ENCODE measurements at regions not wholly inside any gene's neighbourhood (a gene's known extent, or its start where the extent isn't known, plus 50 kb on each side); places are given as distances from the start of the nearest gene placed in this dataset.
A peak's percentile ranks its signal among the peaks of the same experiment; 100 is the strongest.

DNA sequence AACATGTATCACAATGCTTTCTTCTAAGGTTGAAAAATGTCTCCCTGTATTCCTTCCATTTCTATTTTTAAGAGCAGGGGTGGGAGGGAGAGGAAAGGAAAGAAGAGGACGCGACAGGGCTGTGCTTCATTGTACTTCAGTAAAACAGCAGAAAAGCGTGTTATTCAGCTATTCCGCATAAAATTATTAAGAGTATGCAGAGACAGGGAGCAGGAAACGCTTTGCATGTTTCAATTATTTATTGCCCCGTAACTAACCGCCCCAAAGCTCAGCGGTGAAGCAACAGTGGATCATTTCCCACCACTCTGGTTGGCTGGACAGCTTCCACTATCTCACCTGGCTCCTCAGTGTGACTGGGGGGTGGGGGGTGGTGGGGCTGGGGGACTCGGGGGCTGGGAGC lies 188.9 kb downstream of the TTLL2 start:
- DNase-seq (ENCODE audit: low read depth in 2 of 2): no peak

DNA sequence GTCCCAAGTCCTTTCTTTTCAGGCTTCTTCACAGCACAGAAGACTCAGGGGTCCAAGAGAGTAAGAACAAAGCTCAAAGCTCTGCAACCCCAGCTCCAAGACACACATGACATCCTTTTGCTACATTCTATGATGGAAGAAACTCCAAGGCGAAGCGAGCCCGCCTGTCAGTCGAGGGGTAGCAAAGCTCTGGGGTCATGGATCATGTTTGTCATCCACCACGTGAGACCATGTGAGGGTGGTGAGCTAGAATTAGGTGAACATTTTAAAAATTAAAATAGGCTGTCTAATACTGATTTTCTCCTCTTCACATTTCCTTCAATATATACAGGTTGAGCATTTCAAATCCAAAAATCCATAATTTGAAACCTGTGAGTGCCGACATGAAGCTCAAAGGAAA lies 189.6 kb downstream of the TTLL2 start:
- no peak for DNase-seq (ENCODE audit: low read depth in 2 of 2)

DNA sequence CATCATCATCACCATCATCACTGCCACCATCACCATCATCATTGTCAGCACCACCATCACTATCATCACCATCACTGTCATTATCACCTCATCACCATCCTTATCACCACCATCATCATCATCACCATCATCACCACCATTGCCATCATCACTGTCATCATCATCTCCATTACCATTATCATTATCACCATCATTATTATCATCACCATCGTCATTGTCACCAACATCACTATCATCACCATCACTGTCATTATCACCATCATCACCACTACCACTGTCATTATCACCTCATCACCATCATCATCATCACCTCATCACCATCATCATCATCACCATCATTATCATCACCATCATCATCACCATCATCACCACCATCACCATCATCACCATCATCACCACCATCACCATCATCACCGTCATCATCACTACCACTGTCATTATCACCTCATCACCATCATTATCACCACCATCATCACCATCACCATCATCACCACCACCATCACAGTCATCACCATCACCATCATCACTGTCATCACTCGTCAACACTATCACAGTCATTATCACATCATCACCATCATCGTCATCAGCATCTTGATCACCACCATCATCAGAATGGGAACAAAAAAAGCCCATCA lies 191.1 kb downstream of the TTLL2 start:
- DNase-seq (ENCODE audit: low read depth in 2 of 2): no peak

- DNase-seq (ENCODE audit: low read depth in 2 of 2): no peak
These were observed 192.5 kb downstream of the TTLL2 start for GRCh38 chr6:167517254-167517916.

DNA sequence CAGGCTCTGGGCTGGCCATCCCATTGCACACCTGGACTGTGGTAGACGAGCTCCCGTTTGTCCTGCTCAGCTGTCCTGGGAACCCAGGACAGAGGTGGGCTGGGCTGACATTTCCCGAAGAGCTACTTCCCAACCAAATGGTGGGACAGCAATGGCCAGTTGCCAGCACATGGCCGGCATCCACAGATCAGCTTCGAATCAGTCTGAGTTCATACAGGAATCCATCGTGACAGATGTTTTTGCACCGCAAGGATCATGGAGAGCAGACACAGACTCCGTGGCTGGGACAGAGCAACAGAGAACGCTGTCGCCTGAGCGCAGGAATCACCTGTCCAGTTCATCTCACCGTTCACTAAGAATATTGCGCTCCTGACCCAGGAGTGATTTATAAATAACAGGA lies 198.5 kb downstream of the TTLL2 start:
- DNase-seq (ENCODE audit: low read depth in 2 of 2): no peak

DNA sequence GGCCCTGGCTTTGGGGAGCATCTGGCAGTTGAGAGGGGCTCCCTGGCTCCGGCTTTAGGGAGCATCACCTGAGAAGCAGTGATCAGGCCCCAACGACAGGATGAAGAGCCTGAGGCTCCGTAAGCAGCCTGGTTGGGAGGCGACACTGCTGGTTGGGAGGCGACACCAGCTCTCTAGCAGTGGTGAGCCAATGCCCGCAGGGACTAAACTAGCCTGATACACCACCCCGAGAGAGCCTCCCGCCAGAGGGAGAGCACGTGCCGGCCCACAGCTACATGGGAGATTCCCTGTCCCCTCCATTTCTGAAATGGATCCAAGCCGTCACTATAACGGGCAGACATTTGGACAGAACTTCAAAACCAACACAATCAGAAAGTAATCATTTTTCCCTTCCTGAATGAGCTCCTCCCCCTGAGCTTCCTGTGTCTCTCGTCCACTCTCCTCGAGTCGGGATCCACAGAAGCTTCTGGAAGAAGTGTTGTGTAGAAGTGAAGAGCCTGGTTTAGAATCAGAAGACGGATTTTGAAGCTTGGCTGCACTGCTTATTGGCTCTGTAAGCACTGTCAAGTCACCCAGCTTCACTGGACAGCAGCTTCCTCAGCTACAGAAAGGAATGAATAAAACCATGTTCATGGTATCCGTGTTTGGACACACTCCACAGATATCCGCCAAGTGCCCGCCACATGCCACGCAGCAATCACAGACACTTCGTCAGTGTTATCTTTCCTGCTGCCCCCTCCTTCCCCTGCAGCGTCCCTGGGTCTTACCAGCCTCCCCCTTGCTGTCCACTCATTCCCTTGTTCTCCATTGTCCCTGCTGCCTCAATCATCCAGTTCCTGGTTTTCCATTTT lies 199.6 kb downstream of the TTLL2 start:
- no peak for DNase-seq (ENCODE audit: low read depth in 2 of 2)

DNA sequence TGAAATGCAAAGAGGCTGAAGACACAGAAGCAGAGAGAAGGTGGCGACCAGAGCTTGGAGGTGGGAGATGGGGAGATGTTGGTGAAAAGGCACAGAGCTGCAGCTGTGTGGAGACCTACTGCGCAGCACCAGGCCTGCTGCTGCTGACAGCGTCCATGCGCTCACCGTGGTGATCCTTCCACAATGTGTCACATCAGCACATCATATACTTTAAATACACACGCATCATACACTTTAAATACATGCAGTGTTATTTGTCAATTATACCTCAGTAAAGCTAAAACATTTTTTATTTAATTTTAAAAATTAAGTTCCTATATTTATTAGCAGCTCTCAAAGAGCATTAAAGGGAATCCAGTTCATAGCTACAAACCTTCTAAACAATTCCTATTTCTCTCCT lies 200.9 kb downstream of the TTLL2 start:
- DNase-seq (ENCODE audit: low read depth in 2 of 2): no peak

GRCh38 chr6:167526465-167527368 lies 201.8 kb downstream of the TTLL2 start:
- DNase-seq (ENCODE audit: low read depth in 2 of 2): no peak

- DNase-seq (ENCODE audit: low read depth in 2 of 2): no peak
These were observed 203.4 kb downstream of the TTLL2 start for GRCh38 chr6:167528239-167528638.

DNA sequence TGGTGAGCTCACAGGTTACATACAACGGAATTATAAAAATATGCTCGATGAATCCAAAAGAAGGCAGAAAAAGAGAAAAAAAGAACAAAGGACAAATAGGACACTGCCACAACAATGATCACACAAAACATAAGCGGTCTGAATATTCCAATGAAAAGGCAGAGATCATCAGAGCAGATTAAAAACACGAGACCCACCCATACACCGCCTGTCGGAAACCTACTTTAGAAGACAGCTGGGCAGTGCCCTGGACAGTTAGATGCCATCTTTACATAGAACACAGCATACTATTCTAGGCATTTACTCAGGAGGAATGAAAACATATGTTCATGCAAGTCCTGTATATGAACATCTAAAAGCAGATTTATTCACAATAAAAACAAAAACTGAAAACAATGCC lies 204.1 kb downstream of the TTLL2 start:
- no peak for DNase-seq (ENCODE audit: low read depth in 2 of 2)

DNA sequence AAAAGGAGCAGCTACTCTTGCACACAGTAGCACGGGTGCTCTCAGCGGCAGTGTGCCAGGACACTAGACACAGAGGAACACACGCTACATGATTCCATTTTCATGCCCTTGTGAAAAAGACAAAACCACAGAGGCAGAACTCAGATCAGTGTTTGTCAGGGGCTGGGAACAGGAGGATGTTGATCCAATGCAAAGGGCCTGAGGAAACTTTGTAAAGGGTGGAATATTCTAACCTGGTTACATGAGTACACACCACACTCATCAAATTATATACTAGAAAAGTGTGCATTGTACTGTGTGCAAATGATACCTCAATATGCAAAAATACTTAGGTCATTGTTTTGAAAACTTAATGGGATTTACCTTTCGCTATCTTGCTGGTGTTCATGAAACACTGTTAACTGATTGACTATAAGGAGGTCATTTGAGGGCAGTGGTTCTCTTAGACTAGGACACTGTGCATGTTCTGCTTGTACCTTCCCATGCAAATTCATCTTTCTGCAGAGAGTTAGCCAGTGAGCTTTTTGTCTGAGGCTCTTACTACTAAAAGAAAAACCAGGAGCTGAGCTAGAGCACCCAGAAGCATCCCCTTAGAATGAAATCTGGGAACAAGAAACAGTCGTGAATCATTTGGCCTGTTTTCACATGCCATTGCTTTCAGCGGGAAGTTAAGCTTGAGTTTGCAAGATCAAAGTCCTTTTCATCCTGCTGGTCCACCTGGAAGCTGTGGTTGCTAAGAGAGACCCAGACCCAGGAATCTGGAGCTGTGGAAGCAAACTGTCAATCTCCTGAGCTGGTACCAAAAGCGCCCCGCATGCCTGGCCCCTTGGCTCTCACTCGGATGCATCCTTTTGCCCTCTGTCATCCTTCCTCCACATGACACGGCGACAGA lies 204.8 kb downstream of the TTLL2 start:
- DNase-seq (ENCODE audit: low read depth in 2 of 2): no peak

DNA sequence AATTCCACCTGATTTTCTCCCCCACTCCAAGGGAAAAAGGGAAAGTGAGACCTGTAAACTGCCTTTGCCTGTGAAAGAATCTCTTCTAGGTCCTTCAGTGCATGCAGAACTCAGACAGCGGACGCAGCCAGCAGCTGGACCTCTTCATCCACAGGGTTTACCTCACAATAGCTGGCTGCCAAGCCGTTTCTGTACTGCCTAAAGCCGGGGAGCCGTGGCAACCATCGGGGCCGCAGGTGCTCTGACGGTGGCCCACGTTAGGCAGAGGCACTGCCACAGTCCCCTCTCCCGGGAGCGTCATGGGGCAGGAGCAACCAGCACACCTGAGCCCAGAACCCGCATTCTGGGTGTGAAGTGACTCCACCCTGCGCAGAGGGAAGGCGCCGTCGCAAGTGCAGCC lies 206.1 kb downstream of the TTLL2 start:
- no peak for DNase-seq (ENCODE audit: low read depth in 2 of 2)

DNA sequence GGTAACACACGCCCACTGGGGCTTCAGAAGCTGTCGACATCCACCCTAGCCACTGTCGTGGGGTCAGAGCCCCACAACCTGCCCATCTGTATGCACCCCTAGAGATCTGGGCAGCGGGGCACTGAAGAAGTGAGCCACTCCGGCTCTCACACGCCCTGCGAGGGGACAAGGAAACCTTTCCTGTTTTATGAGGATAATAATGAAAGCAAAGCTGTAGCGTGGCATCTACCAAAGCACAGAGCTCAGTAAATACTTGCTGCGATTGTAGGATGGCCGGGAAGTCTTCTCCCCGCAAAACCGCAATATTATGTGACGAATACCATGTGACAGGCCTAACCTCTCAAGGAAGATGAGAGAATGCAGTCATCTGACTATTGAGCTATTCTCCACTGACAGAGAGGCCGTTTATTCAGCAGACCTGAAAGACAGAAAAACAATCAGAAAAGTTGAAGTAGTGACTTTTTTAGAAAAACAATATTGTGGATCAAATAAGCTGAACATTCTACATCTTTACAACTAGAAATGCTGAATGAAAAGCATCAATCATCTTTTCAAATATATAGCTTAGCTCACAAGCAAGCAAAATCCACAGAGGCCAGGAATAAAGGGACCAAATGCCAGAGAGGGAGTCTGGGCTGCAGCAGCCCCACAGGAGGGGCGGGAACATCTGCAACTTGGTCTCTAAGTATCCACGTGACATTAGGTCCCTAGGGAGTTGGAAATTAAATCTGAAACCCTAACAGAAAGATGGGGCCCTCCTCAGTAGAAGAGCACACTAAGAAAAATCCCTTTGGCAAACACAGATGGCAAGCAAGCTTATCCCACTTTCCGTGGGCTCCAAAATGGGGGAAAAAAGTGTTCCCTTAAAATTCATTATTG lies 207.8 kb downstream of the TTLL2 start:
- no peak for DNase-seq (ENCODE audit: low read depth in 2 of 2)

DNA sequence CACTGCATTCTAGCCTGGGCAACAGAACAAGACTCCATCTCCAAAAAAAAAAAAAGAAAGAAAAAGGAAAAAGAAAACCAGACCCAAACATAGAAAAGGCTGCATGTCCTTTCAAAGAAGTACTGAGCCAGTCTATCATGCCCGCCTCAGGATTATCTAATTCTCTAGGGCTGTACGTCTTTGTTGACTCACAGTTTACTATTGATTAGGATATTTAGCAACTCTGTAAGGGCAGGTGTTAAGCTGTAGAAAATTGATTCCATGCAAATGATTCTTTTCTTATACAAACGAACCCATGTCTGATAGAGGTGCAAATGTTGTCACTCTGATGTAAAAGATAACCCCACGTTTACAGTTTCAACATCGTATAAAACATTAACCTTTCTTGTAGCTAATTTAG lies 209.0 kb downstream of the TTLL2 start:
- DNase-seq (ENCODE audit: low read depth in 2 of 2): no peak

DNA sequence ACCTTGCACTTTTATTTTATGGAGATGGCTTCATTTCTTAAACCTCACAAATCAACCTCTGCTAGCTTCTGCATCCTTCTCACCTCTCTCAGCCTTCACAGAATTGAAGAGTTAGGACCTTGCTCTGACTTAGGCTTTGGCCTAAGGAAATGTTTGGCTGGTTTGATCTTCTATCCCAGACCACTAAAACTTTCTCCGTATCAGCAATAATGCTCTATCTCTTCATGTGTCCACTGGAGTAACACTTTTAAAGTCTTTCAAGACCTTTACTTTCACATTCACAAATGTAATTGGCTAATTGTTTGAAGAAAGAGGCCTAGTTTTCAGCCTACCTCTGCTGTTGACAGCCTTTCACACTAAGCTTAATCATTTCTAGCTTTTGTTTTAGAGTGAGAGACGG lies 212.9 kb downstream of the TTLL2 start:
- no peak for DNase-seq (ENCODE audit: low read depth in 2 of 2)

- DNase-seq (ENCODE audit: low read depth in 2 of 2): no peak
These were observed 213.9 kb downstream of the TTLL2 start for GRCh38 chr6:167538746-167539145.

- DNase-seq (ENCODE audit: low read depth in 2 of 2): no peak
These were observed 215.9 kb downstream of the TTLL2 start for GRCh38 chr6:167540796-167541195.

DNA sequence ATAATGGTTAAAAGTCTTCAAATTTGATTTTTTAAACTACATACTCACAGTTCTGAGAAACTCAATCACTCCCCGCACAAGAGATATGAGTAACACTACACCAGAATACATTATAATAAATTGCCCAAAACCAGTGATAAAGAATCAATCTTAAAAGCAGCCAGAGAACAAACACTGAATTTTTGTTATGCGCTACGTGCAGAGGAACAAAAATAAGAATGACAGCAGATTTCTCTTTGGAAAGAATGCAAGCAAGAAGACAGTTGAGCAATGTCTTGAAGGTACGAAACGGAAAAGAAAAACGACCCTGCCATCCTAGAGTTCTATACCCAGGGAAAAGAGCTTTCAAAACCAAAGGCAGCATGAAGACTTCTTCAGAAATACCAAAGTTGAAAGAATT lies 216.7 kb downstream of the TTLL2 start:
- DNase-seq (ENCODE audit: low read depth in 2 of 2): no peak

DNA sequence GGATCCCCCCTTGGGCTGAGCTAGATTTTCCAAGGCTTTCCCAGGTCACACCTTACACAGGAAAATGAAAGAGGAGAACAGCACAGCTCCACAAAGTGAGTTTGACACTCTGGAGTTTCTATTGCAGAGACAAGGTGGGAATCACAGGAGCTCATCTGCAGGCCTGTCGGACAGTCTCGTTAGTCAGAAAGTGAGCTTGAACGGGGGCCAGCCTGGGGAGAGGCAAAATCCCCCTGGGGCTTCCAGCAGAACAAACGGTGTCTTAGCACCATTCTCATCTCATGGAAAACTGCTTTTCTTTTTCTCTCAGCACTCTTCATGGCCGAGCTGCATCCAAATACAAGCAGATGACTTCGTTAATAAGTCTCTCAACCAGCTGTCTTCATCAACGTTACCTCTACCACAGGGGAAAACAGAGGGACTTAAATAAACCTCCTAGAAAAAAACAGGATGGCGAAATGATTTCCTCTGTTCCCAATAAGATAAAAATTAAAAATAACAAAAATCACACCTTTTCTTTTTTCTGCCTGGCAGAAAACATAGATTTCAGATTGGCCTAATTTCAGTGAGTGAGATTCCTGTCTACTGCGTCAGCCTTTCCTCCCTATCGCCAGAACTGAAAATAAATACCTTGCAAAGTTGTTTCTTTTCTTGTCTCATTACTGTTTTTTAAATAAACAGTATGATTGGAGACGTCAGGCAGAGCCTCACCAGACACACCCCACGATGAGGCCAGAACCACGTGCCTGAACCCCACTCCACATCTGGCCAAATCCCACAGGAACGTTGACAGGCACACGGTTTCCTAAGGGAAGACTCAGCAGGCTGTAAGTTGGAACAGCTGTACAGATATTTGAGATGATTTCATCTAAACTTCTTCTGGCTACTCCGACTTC lies 219.0 kb downstream of the TTLL2 start:
- peak; percentile 2 to 3 for DNase-seq (ENCODE audit: low read depth in 2 of 2)

All from fibroblast of skin of left biceps (primary cell).